ENCODE measurements at regions not wholly inside any gene's neighbourhood (a gene's known extent, or its start where the extent isn't known, plus 50 kb on each side); places are given as distances from the start of the nearest gene placed in this dataset.
"Not testable (repeated sequence)": the region's sequence is repeated elsewhere in the genome, so short reads cannot be mapped to it uniquely, and the experiment has no call there.

GRCh38 chr3:86562090-86562489 is 428.9 kb downstream of the VGLL3 start:
- no peak for DNase-seq

GRCh38 chr3:86561215-86561614 is 429.7 kb downstream of the VGLL3 start:
- DNase-seq = no peak

GRCh38 chr3:86554383-86554782 is 436.6 kb downstream of the VGLL3 start:
- DNase-seq = no peak

- DNase-seq = no peak
Measured at GRCh38 chr3:86547692-86548091, 443.3 kb downstream of the VGLL3 start.

- no peak for DNase-seq
Measured at GRCh38 chr3:86537171-86537570, 453.8 kb downstream of the VGLL3 start.

GRCh38 chr3:86519819-86520218 is 471.1 kb downstream of the VGLL3 start:
- DNase-seq = no peak

GRCh38 chr3:86481636-86482035 is 509.3 kb downstream of the VGLL3 start:
- no peak for DNase-seq

- no peak for DNase-seq
Measured at GRCh38 chr3:86481031-86481430, 509.9 kb downstream of the VGLL3 start.

GRCh38 chr3:86464180-86464579 is 526.8 kb downstream of the VGLL3 start:
- no peak for DNase-seq

GRCh38 chr3:86451749-86452148 is 539.2 kb downstream of the VGLL3 start:
- DNase-seq = no peak

- DNase-seq = no peak
Measured at GRCh38 chr3:86438544-86438943, 552.4 kb downstream of the VGLL3 start.

- no peak for DNase-seq
Measured at GRCh38 chr3:86427343-86427742, 563.6 kb downstream of the VGLL3 start.

GRCh38 chr3:86420990-86421739 is 569.8 kb downstream of the VGLL3 start:
- no peak for DNase-seq

GRCh38 chr3:86418861-86419260 is 572.1 kb downstream of the VGLL3 start:
- no peak for DNase-seq

GRCh38 chr3:86416334-86416733 is 574.6 kb downstream of the VGLL3 start:
- no peak for DNase-seq

GRCh38 chr3:86413645-86414044 is 577.3 kb downstream of the VGLL3 start:
- DNase-seq = no peak

GRCh38 chr3:86410587-86410986 is 580.4 kb downstream of the VGLL3 start:
- DNase-seq = no peak

- DNase-seq = not testable (repeated sequence)
Measured at GRCh38 chr3:86389759-86390158, 601.2 kb downstream of the VGLL3 start.

- no peak for DNase-seq
Measured at GRCh38 chr3:86388820-86389219, 602.1 kb downstream of the VGLL3 start.

GRCh38 chr3:86382556-86382955 is 608.4 kb downstream of the VGLL3 start:
- no peak for DNase-seq

- no peak for DNase-seq
Measured at GRCh38 chr3:86381247-86381646, 609.7 kb downstream of the VGLL3 start.

- DNase-seq = no peak
Measured at GRCh38 chr3:86379280-86379679, 611.7 kb downstream of the VGLL3 start.

- DNase-seq = no peak
Measured at GRCh38 chr3:86378829-86379228, 612.1 kb downstream of the VGLL3 start.

- DNase-seq = not testable (repeated sequence)
Measured at GRCh38 chr3:86335566-86335965, 655.4 kb downstream of the VGLL3 start.

All from hypothalamus (tissue), 51 donors.